Lower leg skin (tissue), 3 donors: ENCODE measurements at regions not wholly inside any gene's neighbourhood (a gene's known extent, or its start where the extent isn't known, plus 50 kb on each side); places are given as distances from the start of the nearest gene placed in this dataset.

Experiments
- CTCF ChIP-seq, 3 donors: fragments of 450-650 bp; IDR thresholded peaks; one replicate each; pipeline ENCODE4 v1.5.1; 2016; ENCODE audit warnings: antibody characterized with exemption in 3 of 3, mild to moderate bottlenecking in 3 of 3, moderate library complexity in 2 of 3
- POLR2A ChIP-seq, 2 donors: fragments of 450-650 bp; IDR thresholded peaks; one replicate each; pipeline ENCODE4 v1.6.1; 2016 to 2017; ENCODE audit warnings: antibody characterized with exemption in 2 of 2, mild to moderate bottlenecking in 1 of 2, moderate library complexity in 1 of 2

DNA sequence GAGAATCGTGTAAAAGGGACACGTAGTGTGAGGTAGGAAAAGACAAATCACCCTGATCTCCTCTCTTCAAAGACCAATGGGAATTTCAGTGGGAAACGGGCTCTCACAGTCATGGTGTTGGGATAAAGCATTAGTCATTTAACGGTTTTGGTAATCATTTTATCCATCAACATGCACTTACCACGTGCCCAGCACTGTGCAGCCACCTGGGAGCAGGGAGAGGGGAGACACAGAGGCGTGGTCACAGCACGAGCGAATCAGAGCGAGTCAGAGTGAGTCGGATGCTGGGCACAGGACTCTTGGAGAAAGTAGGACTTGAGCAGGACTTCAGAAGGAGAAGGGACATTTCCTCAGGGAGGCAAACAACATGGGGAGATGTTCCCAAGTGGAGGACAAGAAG, 130.8 kb downstream of the MINAR1 start:
- TF ChIP-seq POLR2A (IDR thresholded peaks at IDR 0.05) (no peak), CTCF (IDR thresholded peaks at IDR 0.05) (no peak)
